GM08714 (cell line): ENCODE measurements at regions not wholly inside any gene's neighbourhood (a gene's known extent, or its start where the extent isn't known, plus 50 kb on each side); places are given as distances from the start of the nearest gene placed in this dataset.

Experiments
- H3K4me3 ChIP-seq: fragments of 200-500 bp; sonication (Bioruptor generic); 2 replicates; pipeline ENCODE4 v1.5.1; 2014; ENCODE audit warnings: mild to moderate bottlenecking, low read length, inconsistent platforms
- ZNF274 ChIP-seq: IDR thresholded peaks from 2 replicates; pipeline ENCODE4 v1.6.1; 2012; ENCODE audit warnings: mild to moderate bottlenecking, low read depth, low read length

DNA sequence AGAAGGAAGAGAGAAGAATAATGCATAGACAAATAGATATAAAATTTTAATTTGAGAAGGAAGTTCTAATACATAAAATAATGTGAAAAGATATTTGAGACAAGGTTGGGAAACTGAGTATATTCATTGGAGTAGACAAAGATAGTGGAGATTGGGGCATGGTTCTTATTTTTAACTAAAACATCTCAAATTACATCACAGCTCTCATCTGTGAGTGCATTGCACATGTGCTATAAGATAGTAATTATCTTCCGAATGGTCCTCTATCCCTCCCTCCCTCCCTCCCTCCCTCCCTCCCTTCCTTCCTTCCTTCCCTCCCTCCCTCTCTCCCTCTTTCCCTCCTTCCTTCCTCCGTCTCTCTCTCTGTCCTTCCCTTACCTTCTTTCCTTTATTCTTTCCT, 1104.0 kb upstream of the FLRT2 start:
- no peak for TF ChIP-seq ZNF274
- no peak overlapping the region for H3K4me3 ChIP-seq

DNA sequence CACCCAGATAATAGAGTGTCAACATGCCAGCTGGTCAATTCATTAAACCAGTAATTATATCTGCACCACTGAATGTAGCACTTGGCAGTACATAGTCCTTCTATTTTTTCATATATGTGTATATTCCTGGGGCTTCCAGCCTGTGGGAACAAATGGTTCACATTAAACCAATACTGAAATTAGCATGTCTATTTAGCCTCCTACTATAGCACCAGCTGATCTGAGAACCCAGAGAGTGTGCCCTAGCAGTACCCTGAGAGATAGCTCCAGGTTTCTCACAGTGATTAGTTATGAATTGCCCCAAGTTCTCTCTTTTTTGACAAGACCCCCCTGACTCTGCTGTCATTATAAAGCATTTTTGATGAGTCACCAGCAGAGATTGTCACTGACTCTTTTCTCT, 1097.3 kb upstream of the FLRT2 start:
- no peak overlapping the region for H3K4me3 ChIP-seq
- no peak for TF ChIP-seq ZNF274

DNA sequence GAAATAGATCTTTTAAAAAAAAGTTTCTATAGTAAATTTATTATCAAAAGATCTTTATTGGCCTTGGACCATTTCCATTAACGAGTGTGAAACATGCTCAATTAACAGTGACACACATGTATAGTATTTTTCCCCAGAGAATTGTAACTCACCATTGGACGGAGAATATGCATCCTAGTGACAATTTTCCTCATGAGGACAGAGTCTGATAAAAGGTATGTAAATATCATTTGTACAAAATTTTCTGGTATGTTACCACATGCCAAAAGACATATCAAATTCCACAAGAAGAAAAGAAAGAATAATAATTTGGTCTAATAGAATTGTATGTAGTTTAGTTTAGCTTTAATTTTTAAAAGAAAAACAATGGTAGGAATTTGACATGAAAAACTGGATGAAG, 1096.0 kb upstream of the FLRT2 start:
- TF ChIP-seq ZNF274 = no peak
- no peak overlapping the region for H3K4me3 ChIP-seq

DNA sequence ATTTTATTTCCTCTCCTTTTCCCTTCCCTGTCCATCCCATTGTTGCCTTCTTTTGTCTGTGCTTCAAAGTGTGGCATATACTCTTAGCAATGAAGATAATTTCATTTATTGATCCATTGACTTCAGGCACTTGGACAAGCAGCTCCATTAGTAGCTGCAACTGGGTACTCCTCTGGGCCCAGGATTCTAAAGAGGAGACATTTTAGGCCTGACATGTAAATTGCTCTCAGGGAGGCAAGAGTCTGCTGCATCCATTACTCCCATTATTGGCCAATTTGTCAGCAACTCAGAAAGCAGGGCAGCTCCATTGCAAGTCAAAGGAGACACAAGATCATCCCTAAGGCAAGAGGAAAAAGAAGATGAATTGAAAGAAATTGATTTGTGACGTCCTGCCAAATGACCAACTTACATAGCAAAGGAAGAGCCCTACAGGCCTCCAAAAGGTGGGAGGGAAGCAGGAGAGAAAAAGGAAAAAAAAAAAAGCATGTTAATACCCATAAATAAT, 1094.1 kb upstream of the FLRT2 start:
- no peak overlapping the region for H3K4me3 ChIP-seq
- no peak for TF ChIP-seq ZNF274

DNA sequence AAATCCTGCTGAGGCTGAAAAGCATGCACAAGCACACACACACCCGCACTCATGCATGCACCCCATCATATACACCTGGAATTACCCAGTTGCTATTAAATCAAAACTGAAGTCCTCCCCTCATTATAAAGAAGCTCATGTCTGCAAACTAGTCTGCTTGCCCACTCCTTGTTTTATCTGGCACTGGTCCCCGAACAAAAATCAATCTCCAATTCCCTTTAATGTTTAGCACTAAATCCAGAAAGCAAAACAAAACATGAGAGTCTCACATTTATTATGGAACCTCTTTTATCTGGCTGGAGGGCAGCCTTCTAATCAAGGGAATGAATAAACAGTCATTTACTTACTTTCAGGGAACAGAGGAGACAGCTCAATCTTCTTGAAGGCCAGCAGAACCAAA, 1093.4 kb upstream of the FLRT2 start:
- no peak for TF ChIP-seq ZNF274
- no peak overlapping the region for H3K4me3 ChIP-seq

DNA sequence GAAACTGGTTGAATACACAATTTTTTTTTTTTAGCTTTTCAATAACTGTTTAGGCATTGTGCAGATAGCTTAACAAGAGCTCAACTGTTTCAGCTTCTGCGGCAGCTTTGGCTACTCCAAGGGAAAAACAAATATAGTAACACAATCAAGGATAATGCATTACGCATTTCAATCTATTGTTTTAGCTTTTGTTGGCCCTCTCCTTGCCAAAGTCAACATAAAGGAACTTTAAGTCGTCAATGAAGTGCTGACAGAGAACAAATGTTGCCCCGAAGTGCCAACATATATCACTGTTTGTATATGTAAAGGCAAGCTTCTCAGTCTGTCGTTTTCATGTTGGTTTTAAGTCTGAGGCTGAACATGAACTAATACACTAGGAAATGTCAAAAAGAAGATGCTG, 1087.4 kb upstream of the FLRT2 start:
- no peak overlapping the region for H3K4me3 ChIP-seq
- TF ChIP-seq ZNF274 = no peak

DNA sequence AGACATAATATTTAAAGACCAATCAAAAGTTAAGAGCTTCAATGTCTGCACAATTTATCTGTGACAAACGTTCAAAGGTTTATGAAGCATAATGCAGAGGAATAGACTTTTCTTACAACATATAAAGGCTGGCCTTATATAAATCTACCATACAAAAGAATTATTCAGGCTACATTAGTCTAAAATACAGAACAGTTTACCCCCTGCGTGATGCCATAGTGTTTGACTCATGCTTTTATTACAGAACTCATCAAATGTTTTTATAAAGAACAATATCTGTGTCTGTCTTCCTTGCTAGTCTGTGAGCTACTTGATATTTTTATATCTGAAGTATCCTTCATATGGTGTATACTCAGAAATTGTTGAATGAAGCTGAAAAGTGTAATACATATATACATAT, 1084.5 kb upstream of the FLRT2 start:
- H3K4me3 ChIP-seq = no peak overlapping the region
- no peak for TF ChIP-seq ZNF274

DNA sequence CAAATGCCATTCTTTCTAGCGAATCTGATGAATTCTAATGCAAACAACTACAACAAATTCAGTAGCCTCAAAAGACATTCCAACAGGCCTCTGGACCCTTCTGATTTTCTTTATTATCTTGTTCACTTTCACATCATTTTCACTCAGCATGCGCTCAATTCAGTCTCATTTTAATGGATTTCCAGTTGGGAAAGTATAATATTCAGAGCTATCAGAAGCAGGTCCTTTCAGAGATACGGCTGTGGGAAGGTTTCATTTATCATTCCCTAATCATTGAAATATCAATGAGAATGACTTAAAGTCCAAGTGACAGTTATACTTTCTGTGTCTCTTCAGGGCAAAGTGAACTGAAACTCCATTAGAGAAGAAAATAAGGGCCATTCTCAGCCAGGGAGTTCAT, 1083.7 kb upstream of the FLRT2 start:
- no peak overlapping the region for H3K4me3 ChIP-seq
- TF ChIP-seq ZNF274 = no peak

DNA sequence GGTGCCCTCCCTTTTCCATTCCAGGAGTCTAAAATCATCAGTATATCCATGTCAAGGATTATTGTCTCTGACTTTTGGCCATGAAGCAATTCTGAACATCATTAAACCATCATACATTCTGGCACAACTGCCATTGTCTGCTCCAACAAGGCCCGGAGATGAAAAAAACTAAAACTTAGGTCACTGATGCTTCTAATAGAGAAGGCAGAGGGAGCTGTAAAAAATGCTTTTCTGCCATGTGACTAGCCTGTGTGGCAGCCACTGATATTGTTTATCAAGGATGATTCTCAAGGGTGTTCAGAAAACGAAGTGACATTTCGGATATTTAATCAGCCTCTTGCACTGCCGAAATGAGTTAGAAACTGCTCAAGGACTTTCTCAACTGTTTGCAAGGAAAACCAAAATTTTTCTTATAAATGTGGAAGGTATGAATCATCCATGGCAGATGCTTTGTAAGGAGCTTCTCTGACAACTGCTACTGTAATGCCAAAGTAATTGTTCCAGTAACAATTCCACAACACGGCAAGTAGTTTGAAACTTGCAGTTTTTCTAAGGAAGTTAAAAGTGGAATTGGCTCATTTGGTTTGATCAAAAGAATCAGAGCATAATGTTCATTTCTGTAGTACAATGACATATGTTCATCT, 1076.5 kb upstream of the FLRT2 start:
- no peak for TF ChIP-seq ZNF274

DNA sequence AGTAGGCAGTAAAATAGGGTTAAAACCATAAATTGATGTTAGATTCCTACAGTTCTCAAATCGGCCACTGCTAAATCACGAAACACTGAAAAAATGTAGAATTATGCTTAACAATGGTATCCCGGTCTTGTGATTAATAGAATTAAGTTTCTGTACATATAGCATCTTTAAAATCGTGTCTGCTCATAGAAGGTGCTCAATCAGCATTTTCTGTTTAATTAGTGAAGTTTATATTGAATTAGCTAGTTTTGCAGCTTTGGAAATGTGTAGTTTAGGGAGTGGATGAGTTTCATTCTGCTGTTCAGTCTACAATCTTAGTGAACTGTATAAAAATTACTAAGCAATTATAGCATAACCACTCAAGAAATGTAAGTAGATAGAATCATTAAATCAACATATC, 1075.8 kb upstream of the FLRT2 start:
- TF ChIP-seq ZNF274 = no peak
- no peak overlapping the region for H3K4me3 ChIP-seq

More for the DNA sequence above, 1076.5 kb upstream of the FLRT2 start:
- H3K4me3 ChIP-seq = no peak overlapping the region

DNA sequence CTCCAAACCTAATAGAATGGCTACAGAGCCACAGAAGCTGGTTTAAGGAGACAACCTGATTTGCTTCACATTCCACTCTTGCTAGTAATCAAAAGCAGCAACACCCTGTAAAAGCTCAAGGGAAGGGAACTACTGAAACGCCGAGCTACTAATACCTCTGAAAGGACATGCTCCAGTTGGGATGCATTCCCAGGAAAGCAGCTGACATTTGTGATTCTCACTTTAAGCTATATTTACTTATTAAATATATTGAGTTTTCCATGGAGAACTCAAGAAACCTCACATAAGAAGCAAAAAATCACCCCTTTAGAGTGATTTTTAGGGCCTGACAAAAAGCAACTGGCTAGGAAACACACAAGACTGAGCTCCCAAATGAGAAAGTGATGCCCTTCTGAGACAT, 1073.0 kb upstream of the FLRT2 start:
- no peak overlapping the region for H3K4me3 ChIP-seq
- TF ChIP-seq ZNF274 = no peak

DNA sequence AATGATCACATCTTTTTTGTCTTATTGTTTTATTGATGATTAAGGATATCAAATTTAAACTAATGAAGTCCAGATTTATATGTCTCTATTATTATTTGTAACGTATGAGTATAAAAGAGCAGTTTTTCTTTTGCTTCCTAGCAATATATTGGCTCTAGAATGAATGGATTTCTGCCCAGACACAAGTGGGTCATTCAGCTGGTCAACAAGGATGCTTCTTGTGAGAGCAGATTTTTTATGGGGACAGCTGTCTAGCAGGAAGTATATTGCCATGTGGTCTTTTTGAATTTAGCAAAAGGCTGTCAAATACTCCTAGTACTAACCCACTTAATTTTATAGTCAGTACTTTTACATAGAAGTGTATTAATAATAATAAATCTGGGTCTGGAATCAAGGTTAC, 1071.1 kb upstream of the FLRT2 start:
- no peak overlapping the region for H3K4me3 ChIP-seq
- no peak for TF ChIP-seq ZNF274

DNA sequence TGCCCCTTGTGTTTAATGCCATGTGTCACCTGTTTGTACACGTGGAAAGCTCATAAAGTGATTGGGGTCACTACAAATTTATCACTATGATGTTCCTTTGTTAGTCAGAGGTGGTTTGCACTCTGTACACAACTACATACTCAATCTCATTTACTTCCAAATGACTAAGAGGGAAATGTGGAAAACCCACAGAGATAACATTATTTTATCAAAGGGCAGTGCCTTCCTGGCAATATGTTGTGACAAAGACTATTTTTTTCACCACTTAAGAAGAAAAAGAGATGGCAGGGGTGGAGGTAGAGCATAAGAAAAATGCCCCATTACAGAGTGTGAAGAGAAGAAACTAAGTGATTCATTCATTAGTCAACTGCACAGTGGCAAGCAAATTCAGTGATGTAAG, 1064.1 kb upstream of the FLRT2 start:
- H3K4me3 ChIP-seq = no peak overlapping the region
- no peak for TF ChIP-seq ZNF274

DNA sequence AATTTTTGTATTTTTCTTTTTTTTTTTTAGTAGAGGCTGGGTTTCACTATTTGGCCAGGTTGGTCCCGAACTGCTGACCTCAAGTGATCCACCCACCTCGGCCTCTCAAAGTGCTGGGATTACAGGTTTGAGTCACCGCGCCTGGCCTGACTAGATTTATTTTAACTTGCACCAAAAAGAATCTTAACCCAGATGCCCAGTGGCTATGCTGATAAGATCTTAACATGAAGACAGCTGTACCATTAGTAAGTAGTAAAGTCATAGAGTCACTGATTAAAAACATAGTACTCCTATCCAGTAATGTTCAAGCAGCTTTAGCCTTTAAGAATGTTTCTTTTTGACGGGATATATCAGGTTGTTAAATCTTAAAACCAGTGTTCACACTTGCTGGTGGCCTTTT, 1061.8 kb upstream of the FLRT2 start:
- no peak overlapping the region for H3K4me3 ChIP-seq
- TF ChIP-seq ZNF274 = no peak

DNA sequence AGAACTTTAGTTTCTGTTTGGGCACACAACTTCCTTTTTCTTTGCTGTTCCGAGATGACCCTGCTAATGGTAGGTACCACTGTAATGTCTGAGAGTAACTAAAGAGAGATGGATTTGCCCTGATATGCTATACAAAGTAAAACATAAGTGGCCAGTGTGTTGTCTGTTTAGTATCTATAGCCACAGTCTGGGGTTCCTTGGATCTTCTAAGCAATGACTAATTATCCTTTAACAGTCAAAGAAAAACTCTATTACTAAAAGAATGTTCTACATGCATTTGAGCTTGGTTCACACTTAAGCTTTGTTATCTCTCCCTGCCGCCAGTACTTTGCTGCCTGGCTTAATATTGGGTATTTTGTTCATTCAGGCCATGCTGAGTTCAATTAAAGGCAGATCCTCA, 1051.9 kb upstream of the FLRT2 start:
- TF ChIP-seq ZNF274 = no peak
- no peak overlapping the region for H3K4me3 ChIP-seq
